Endothelial cell (in vitro differentiated cells): ENCODE measurements at regions not wholly inside any gene's neighbourhood (a gene's known extent, or its start where the extent isn't known, plus 50 kb on each side); places are given as distances from the start of the nearest gene placed in this dataset.

Source experiments
- DNase-seq: peaks from one replicate; pipeline ENCODE4 v3.0.0; 2021; ENCODE audit warnings: low spot score
- H3K27ac Mint-ChIP-seq: one replicate; pipeline ENCODE4 v1.8.0; 2021; ENCODE audit warnings: mixed read lengths, inconsistent platforms; ENCODE audit not compliant: unreplicated experiment
- H3K27me3 Mint-ChIP-seq: one replicate; pipeline ENCODE4 v1.8.0; 2021; ENCODE audit warnings: mild to moderate bottlenecking, moderate library complexity, mixed read lengths, inconsistent platforms; ENCODE audit not compliant: unreplicated experiment
- H3K36me3 Mint-ChIP-seq: one replicate; pipeline ENCODE4 v1.8.0; 2021; ENCODE audit warnings: mild to moderate bottlenecking, low read depth, mixed read lengths, inconsistent platforms; ENCODE audit not compliant: unreplicated experiment
- H3K4me1 Mint-ChIP-seq: one replicate; pipeline ENCODE4 v1.8.0; 2021; ENCODE audit warnings: mild to moderate bottlenecking, mixed read lengths, inconsistent platforms; ENCODE audit not compliant: unreplicated experiment
- H3K4me3 Mint-ChIP-seq: one replicate; pipeline ENCODE4 v1.8.0; 2021; ENCODE audit warnings: mild to moderate bottlenecking, mixed read lengths, inconsistent platforms; ENCODE audit not compliant: unreplicated experiment
- H3K9me3 Mint-ChIP-seq: one replicate; pipeline ENCODE4 v1.8.0; 2021; ENCODE audit warnings: mixed read lengths, inconsistent platforms; ENCODE audit not compliant: unreplicated experiment
- CTCF ChIP-seq: fragments of 200-600 bp; sonication (generic); IDR thresholded peaks from one replicate; pipeline ENCODE4 v1.5.0; 2021; ENCODE audit warnings: antibody characterized with exemption; ENCODE audit not compliant: unreplicated experiment

- TF ChIP-seq CTCF = no peak
- Mint-ChIP-seq H3K4me3 (no peak overlapping the region), H3K9me3 (peaks cover 11% of the 10 kb centered on the region), H3K27ac (no peak overlapping the region), H3K4me1 (no peaks in the 10 kb centered on the region), H3K27me3 (no peaks in the 10 kb centered on the region), H3K36me3 (no peaks in the 10 kb centered on the region)
- DNase-seq = no peak
Measured at GRCh38 chr1:164092603-164093353, 466.2 kb upstream of the PBX1 start.

GRCh38 chr1:164093543-164093942 lies 465.4 kb upstream of the PBX1 start:
- Mint-ChIP-seq H3K4me1 (no peaks in the 10 kb centered on the region), H3K36me3 (no peaks in the 10 kb centered on the region), H3K27me3 (no peaks in the 10 kb centered on the region), H3K9me3 (peaks cover 11% of the 10 kb centered on the region), H3K4me3 (no peak overlapping the region), H3K27ac (no peak overlapping the region)
- TF ChIP-seq CTCF = no peak
- DNase-seq = no peak

- no peak overlapping the region for H3K4me3 Mint-ChIP-seq
- H3K36me3 Mint-ChIP-seq = no peaks in the 10 kb centered on the region
- H3K4me1 Mint-ChIP-seq = no peaks in the 10 kb centered on the region
Measured at GRCh38 chr1:164101802-164102201, 457.2 kb upstream of the PBX1 start.

GRCh38 chr1:164131949-164132348 lies 427.0 kb upstream of the PBX1 start:
- no peaks in the 10 kb centered on the region for H3K27me3 Mint-ChIP-seq
- no peak overlapping the region for H3K27ac Mint-ChIP-seq
- no peak for TF ChIP-seq CTCF
- no peak overlapping the region for H3K4me3 Mint-ChIP-seq
- no peaks in the 10 kb centered on the region for H3K9me3 Mint-ChIP-seq
- DNase-seq = no peak
- H3K36me3 Mint-ChIP-seq = no peaks in the 10 kb centered on the region
- H3K4me1 Mint-ChIP-seq = no peaks in the 10 kb centered on the region

More at GRCh38 chr1:164101802-164102201, 457.2 kb upstream of the PBX1 start:
- Mint-ChIP-seq H3K9me3 (no peaks in the 10 kb centered on the region), H3K27ac (no peak overlapping the region), H3K27me3 (no peaks in the 10 kb centered on the region)
- DNase-seq = no peak
- TF ChIP-seq CTCF = no peak

- Mint-ChIP-seq H3K36me3 (no peaks in the 10 kb centered on the region), H3K4me3 (no peak overlapping the region)
- no peak for DNase-seq
Measured at GRCh38 chr1:164137273-164137925, 421.6 kb upstream of the PBX1 start.

More at GRCh38 chr1:164137273-164137925, 421.6 kb upstream of the PBX1 start:
- no peaks in the 10 kb centered on the region for H3K9me3 Mint-ChIP-seq
- no peaks in the 10 kb centered on the region for H3K27me3 Mint-ChIP-seq
- H3K27ac Mint-ChIP-seq = no peak overlapping the region
- no peak for TF ChIP-seq CTCF
- no peaks in the 10 kb centered on the region for H3K4me1 Mint-ChIP-seq
